Sigmoid colon (tissue), 4 donors: ENCODE measurements at regions not wholly inside any gene's neighbourhood (a gene's known extent, or its start where the extent isn't known, plus 50 kb on each side); places are given as distances from the start of the nearest gene placed in this dataset.

Experiments
- POLR2AphosphoS5 ChIP-seq, 4 donors: sonication (generic); formaldehyde crosslinking; IDR thresholded peaks; one replicate each; pipeline ENCODE4 v1.6.1; 2017; ENCODE audit warnings: antibody characterized with exemption in 4 of 4
- TF ChIP-seq, protein P1 (sequence below), 4 experiments: fragments of 450-650 bp in 3 of 4; fragments of 200-600 bp in 1 of 4; IDR thresholded peaks; one replicate each; pipeline ENCODE4 v1.5.1; 2016 to 2019; ENCODE audit warnings: antibody characterized with exemption in 4 of 4, mild to moderate bottlenecking in 3 of 4, moderate library complexity in 2 of 4

DNA sequence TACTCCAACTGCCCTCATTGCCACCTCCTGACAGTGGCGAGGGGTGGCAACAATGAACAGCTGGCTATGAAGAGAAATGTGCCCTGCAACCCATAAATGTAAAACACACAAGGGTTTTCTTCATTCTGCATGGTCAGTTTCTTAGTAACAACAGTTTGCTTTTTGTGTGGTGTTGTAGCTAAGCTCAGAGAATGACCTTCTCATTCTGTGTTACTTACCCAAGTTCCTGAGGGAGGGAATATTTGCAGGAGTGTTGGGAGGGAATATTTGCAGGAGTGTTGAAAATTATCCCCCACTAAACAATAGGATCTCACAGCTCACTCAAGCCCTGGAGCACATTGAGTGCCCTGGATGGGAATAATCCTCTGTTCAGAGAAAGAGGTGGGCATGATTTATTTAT lies 456.4 kb upstream of the CDH4 start:
- TF ChIP-seq, protein P1, sequence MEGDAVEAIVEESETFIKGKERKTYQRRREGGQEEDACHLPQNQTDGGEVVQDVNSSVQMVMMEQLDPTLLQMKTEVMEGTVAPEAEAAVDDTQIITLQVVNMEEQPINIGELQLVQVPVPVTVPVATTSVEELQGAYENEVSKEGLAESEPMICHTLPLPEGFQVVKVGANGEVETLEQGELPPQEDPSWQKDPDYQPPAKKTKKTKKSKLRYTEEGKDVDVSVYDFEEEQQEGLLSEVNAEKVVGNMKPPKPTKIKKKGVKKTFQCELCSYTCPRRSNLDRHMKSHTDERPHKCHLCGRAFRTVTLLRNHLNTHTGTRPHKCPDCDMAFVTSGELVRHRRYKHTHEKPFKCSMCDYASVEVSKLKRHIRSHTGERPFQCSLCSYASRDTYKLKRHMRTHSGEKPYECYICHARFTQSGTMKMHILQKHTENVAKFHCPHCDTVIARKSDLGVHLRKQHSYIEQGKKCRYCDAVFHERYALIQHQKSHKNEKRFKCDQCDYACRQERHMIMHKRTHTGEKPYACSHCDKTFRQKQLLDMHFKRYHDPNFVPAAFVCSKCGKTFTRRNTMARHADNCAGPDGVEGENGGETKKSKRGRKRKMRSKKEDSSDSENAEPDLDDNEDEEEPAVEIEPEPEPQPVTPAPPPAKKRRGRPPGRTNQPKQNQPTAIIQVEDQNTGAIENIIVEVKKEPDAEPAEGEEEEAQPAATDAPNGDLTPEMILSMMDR (IDR thresholded peaks at IDR 0.05) = no peak
- TF ChIP-seq POLR2AphosphoS5 (IDR thresholded peaks at IDR 0.05) = no peak
